ENCODE measurements at regions not wholly inside any gene's neighbourhood (a gene's known extent, or its start where the extent isn't known, plus 50 kb on each side); places are given as distances from the start of the nearest gene placed in this dataset.

GRCh38 chr1:84089465-84089864, 54.6 kb upstream of the PRKACB start:
- TF ChIP-seq POLR2A (IDR thresholded peaks at IDR 0.05) (no peak), POLR2AphosphoS5 (IDR thresholded peaks at IDR 0.05) (no peak)
